WTC11 (cell line): ENCODE measurements at regions not wholly inside any gene's neighbourhood (a gene's known extent, or its start where the extent isn't known, plus 50 kb on each side); places are given as distances from the start of the nearest gene placed in this dataset.

Source experiments
- ELF4 ChIP-seq: sonication (generic); formaldehyde crosslinking; IDR thresholded peaks from 2 replicates; pipeline ENCODE4 v1.8.1; 2022; ENCODE audit warnings: low read depth, mild to moderate bottlenecking, moderate library complexity, missing genetic modification reagents
- TF ChIP-seq, protein P1 (sequence below): fragments of 200-600 bp; IDR thresholded peaks from 2 replicates; pipeline ENCODE4 v1.8.0; 2022; ENCODE audit warnings: antibody characterized with exemption

- no peak for TF ChIP-seq ELF4 (CRISPR knock-in tag)
- TF ChIP-seq, protein P1, sequence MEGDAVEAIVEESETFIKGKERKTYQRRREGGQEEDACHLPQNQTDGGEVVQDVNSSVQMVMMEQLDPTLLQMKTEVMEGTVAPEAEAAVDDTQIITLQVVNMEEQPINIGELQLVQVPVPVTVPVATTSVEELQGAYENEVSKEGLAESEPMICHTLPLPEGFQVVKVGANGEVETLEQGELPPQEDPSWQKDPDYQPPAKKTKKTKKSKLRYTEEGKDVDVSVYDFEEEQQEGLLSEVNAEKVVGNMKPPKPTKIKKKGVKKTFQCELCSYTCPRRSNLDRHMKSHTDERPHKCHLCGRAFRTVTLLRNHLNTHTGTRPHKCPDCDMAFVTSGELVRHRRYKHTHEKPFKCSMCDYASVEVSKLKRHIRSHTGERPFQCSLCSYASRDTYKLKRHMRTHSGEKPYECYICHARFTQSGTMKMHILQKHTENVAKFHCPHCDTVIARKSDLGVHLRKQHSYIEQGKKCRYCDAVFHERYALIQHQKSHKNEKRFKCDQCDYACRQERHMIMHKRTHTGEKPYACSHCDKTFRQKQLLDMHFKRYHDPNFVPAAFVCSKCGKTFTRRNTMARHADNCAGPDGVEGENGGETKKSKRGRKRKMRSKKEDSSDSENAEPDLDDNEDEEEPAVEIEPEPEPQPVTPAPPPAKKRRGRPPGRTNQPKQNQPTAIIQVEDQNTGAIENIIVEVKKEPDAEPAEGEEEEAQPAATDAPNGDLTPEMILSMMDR, result no peak
Measured at GRCh38 chr3:130242850-130243569, 102.5 kb upstream of the COL6A5 start.
